Activated naive CD8-positive, alpha-beta T cell treated with anti-CD3 and anti-CD28 coated beads, Interleukin-2, amount 50 U/mL, for 24 hours (primary cell): ENCODE measurements at regions not wholly inside any gene's neighbourhood (a gene's known extent, or its start where the extent isn't known, plus 50 kb on each side); places are given as distances from the start of the nearest gene placed in this dataset.

Source experiments
- ATAC-seq: fragments of 150-1000 bp; cut with Tn5 transposase; one replicate; pipeline ENCODE4 v1.10.0; 2021
- DNase-seq: peaks from one replicate; pipeline ENCODE4 v3.0.0; 2021
- H3K27ac Mint-ChIP-seq: one replicate; pipeline ENCODE4 v1.8.0; 2021; ENCODE audit warnings: mild to moderate bottlenecking, mixed read lengths
- H3K27me3 Mint-ChIP-seq: one replicate; pipeline ENCODE4 v1.8.0; 2021; ENCODE audit warnings: mixed read lengths
- H3K36me3 Mint-ChIP-seq: one replicate; pipeline ENCODE4 v1.8.0; 2021; ENCODE audit warnings: low read depth, mixed read lengths
- H3K4me1 Mint-ChIP-seq: one replicate; pipeline ENCODE4 v1.8.0; 2021; ENCODE audit warnings: mixed read lengths
- H3K4me3 Mint-ChIP-seq: one replicate; pipeline ENCODE4 v1.8.0; 2021; ENCODE audit warnings: mild to moderate bottlenecking, moderate library complexity, mixed read lengths
- H3K9me3 Mint-ChIP-seq: one replicate; pipeline ENCODE4 v1.8.0; 2021; ENCODE audit warnings: mixed read lengths

DNA sequence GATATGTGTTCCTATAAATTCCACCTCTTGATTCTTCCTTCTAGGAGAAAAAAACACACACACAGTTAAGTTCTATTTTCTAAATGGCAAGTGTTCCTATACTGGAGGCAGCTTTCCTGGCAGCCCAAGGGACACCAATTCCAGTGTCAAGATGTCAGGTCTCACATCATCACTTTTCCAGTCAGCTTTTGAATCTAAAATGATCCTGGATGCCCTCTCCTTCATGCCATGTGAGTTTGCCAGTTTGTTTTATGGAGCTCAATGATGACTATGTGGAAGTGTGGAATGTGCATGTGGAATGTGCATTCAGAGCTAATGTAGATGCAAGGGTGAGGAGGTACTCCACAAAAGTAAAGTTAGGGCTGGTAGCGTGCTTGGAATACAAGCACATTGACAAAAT is 269.3 kb upstream of the NMUR2 start:
- Mint-ChIP-seq H3K36me3 (no peaks in the 10 kb centered on the region), H3K4me1 (no peaks in the 10 kb centered on the region), H3K9me3 (no peaks in the 10 kb centered on the region), H3K27ac (no peak overlapping the region), H3K27me3 (no peaks in the 10 kb centered on the region), H3K4me3 (no peak overlapping the region)
- DNase-seq (no peak), ATAC-seq (no peak)

- DNase-seq, result no peak
- no peak for ATAC-seq
- no peaks in the 10 kb centered on the region for H3K36me3 Mint-ChIP-seq
- no peak overlapping the region for H3K4me3 Mint-ChIP-seq
- H3K9me3 Mint-ChIP-seq, result peaks cover 4% of the 10 kb centered on the region
- no peaks in the 10 kb centered on the region for H3K27me3 Mint-ChIP-seq
- no peaks in the 10 kb centered on the region for H3K4me1 Mint-ChIP-seq
- no peak overlapping the region for H3K27ac Mint-ChIP-seq
Observed at GRCh38 chr5:152676196-152676595, 271.1 kb upstream of the NMUR2 start.

- Mint-ChIP-seq H3K4me3 (no peak overlapping the region), H3K36me3 (no peaks in the 10 kb centered on the region), H3K4me1 (no peaks in the 10 kb centered on the region), H3K9me3 (peaks cover 18% of the 10 kb centered on the region), H3K27ac (no peak overlapping the region), H3K27me3 (no peaks in the 10 kb centered on the region)
- no peak for ATAC-seq
- DNase-seq, result no peak
Observed at GRCh38 chr5:152683205-152683604, 278.1 kb upstream of the NMUR2 start.

- Mint-ChIP-seq H3K9me3 (peaks cover 18% of the 10 kb centered on the region), H3K36me3 (no peaks in the 10 kb centered on the region), H3K4me3 (no peak overlapping the region), H3K27me3 (no peaks in the 10 kb centered on the region), H3K4me1 (no peaks in the 10 kb centered on the region), H3K27ac (no peak overlapping the region)
- DNase-seq (no peak), ATAC-seq (no peak)
Observed at GRCh38 chr5:152686931-152687330, 281.9 kb upstream of the NMUR2 start.

- DNase-seq (no peak), ATAC-seq (no peak)
- Mint-ChIP-seq H3K36me3 (no peaks in the 10 kb centered on the region), H3K4me1 (no peaks in the 10 kb centered on the region), H3K27me3 (no peaks in the 10 kb centered on the region), H3K9me3 (peaks cover 18% of the 10 kb centered on the region), H3K4me3 (no peak overlapping the region), H3K27ac (no peak overlapping the region)
Observed at GRCh38 chr5:152688561-152689249, 283.6 kb upstream of the NMUR2 start.

- no peak overlapping the region for H3K4me3 Mint-ChIP-seq
- H3K27ac Mint-ChIP-seq, result no peak overlapping the region
- H3K27me3 Mint-ChIP-seq, result no peaks in the 10 kb centered on the region
- H3K9me3 Mint-ChIP-seq, result peaks cover 18% of the 10 kb centered on the region
- no peak for DNase-seq
- ATAC-seq, result no peak
- H3K4me1 Mint-ChIP-seq, result no peaks in the 10 kb centered on the region
- H3K36me3 Mint-ChIP-seq, result no peaks in the 10 kb centered on the region
Observed at GRCh38 chr5:152689250-152689711, 284.2 kb upstream of the NMUR2 start.

DNA sequence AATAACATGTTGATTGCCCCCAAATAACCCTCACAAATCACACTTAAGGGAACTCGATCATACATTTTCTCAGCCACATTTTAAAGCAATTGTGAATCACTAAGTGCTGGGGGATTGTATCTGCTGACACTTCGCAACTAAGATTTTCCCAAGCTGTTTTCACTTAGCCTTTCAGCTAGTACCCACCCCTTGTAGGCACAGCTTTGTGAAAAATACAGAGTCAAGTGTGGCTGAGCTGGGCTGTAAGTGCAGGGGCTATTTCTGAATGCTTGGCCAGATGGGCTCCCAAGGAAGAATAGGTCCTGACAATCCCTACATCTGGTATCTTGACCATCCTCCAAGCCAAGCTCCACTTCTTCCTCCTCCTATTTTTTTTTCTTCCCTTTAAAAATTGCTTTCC is 289.2 kb upstream of the NMUR2 start:
- ATAC-seq, result no peak
- H3K4me3 Mint-ChIP-seq, result no peak overlapping the region
- H3K9me3 Mint-ChIP-seq, result no peaks in the 10 kb centered on the region

GRCh38 chr5:152701305-152701949 is 296.3 kb upstream of the NMUR2 start:
- Mint-ChIP-seq H3K9me3 (peaks cover 14% of the 10 kb centered on the region), H3K4me1 (no peaks in the 10 kb centered on the region), H3K4me3 (no peak overlapping the region), H3K36me3 (no peaks in the 10 kb centered on the region), H3K27me3 (no peaks in the 10 kb centered on the region), H3K27ac (no peak overlapping the region)
- no peak for ATAC-seq
- no peak for DNase-seq

More for the DNA sequence above, 289.2 kb upstream of the NMUR2 start:
- no peaks in the 10 kb centered on the region for H3K4me1 Mint-ChIP-seq
- no peaks in the 10 kb centered on the region for H3K27me3 Mint-ChIP-seq
- no peak overlapping the region for H3K27ac Mint-ChIP-seq
- no peak for DNase-seq
- H3K36me3 Mint-ChIP-seq, result no peaks in the 10 kb centered on the region

DNA sequence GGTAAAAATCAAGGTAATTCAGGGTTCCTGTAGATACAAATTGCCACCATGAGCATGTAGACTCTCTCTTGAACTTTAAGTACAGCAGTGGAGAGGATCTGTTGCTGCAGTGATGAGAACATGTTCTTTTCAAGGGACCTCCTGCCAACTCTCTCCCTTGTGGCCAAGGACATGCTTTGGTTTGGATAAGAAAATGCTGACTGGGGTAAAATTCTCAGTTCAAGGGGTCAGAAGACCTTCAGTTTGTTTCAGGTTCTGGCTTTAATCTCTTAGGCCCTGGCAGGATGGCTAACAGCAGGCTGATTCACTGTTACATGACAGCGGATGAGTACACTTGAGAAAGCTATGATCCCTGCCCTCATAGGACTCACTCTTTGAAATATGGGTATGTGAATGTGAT is 299.2 kb upstream of the NMUR2 start:
- no peaks in the 10 kb centered on the region for H3K36me3 Mint-ChIP-seq
- H3K27me3 Mint-ChIP-seq, result no peaks in the 10 kb centered on the region
- no peak for ATAC-seq
- H3K4me3 Mint-ChIP-seq, result no peak overlapping the region
- peaks cover 14% of the 10 kb centered on the region for H3K9me3 Mint-ChIP-seq
- no peak for DNase-seq
- H3K4me1 Mint-ChIP-seq, result no peaks in the 10 kb centered on the region
- no peak overlapping the region for H3K27ac Mint-ChIP-seq

DNA sequence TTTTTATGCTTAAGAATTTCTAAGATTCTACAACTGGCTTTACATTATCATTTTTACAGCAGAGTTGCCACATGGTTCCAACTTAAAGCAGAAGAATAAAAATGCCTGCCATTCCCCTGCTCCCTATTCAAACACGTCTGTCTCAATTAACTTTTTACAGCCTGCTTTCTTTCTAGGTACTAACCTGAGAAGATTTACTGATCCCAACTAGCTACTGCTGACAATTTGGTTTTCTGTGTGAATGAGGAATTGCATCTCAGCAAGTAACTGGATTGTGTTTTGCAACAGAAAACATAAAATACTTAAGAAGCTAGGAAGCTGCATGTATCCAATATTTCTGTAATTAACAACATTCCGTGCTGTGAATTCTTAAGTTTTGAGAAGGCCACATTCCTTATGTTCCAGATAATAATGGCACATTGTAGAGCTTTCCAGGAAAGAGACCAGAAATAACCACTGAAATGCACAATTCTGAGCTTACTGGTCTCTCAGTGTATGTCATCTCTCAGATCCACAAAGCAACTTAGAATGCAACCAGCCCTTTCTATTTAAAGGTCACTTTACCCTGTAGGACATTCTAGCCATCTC is 306.8 kb upstream of the NMUR2 start:
- DNase-seq (no peak), ATAC-seq (no peak)
- no peaks in the 10 kb centered on the region for H3K27me3 Mint-ChIP-seq
- H3K27ac Mint-ChIP-seq, result no peak overlapping the region
- peaks cover 4% of the 10 kb centered on the region for H3K9me3 Mint-ChIP-seq
- no peaks in the 10 kb centered on the region for H3K4me1 Mint-ChIP-seq
- no peak overlapping the region for H3K4me3 Mint-ChIP-seq
- no peaks in the 10 kb centered on the region for H3K36me3 Mint-ChIP-seq

- Mint-ChIP-seq H3K36me3 (no peaks in the 10 kb centered on the region), H3K4me3 (no peak overlapping the region), H3K4me1 (no peaks in the 10 kb centered on the region), H3K27me3 (no peaks in the 10 kb centered on the region), H3K9me3 (peaks cover 10% of the 10 kb centered on the region), H3K27ac (no peak overlapping the region)
- no peak for ATAC-seq
- no peak for DNase-seq
Observed at GRCh38 chr5:152717393-152717792, 312.3 kb upstream of the NMUR2 start.

GRCh38 chr5:152723482-152723881 is 318.4 kb upstream of the NMUR2 start:
- Mint-ChIP-seq H3K9me3 (peaks cover 17% of the 10 kb centered on the region), H3K4me3 (no peak overlapping the region), H3K36me3 (no peaks in the 10 kb centered on the region), H3K27ac (no peak overlapping the region), H3K27me3 (no peaks in the 10 kb centered on the region), H3K4me1 (no peaks in the 10 kb centered on the region)
- DNase-seq (no peak), ATAC-seq (no peak)

DNA sequence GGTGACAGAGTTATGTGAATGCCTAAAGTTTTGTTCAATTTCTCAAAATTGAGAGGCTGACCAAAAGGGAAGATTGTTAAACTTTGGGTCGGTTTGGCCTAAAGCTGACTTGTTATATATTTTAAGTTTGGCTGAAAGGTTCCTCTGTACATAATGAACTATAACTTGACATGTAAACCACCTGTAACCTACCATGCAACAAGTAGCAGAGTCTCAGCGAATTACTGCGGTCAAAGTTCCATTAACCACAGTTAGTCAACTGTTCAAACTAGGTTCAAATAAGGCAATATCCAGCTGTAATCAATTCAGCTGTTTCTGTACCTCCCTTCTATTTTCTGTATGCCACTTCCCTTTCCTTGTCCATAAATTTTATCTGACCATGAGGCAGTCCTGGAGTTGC is 325.1 kb upstream of the NMUR2 start:
- Mint-ChIP-seq H3K4me1 (no peaks in the 10 kb centered on the region), H3K9me3 (peaks cover 8% of the 10 kb centered on the region), H3K36me3 (no peaks in the 10 kb centered on the region), H3K27me3 (no peaks in the 10 kb centered on the region), H3K27ac (no peak overlapping the region), H3K4me3 (no peak overlapping the region)
- ATAC-seq (no peak), DNase-seq (no peak)

GRCh38 chr5:152736906-152737305 is 331.8 kb upstream of the NMUR2 start:
- H3K27ac Mint-ChIP-seq, result no peak overlapping the region
- H3K4me3 Mint-ChIP-seq, result no peak overlapping the region
- no peaks in the 10 kb centered on the region for H3K36me3 Mint-ChIP-seq
- ATAC-seq, result no peak
- H3K9me3 Mint-ChIP-seq, result peaks cover 17% of the 10 kb centered on the region
- H3K4me1 Mint-ChIP-seq, result no peaks in the 10 kb centered on the region
- no peaks in the 10 kb centered on the region for H3K27me3 Mint-ChIP-seq
- no peak for DNase-seq

DNA sequence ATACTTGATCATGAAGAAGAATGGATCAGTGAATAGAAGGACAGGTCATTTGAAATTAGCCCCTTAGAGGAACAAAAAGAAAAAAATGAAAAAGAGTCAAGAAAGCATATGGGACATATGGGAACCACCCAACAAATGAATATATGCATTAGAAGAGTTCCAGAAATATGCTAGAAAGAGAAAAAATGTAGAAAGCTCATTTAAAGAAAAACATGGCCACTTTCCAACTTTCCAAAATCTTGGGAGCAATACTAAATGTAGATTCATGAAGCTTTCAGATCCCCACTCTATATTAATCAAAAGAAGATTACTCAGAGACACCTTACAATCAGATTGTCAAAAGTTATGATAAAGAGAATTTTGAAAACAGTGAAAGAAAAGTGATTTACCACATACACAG is 334.8 kb upstream of the NMUR2 start:
- ATAC-seq, result no peak
- H3K4me3 Mint-ChIP-seq, result no peak overlapping the region
- H3K4me1 Mint-ChIP-seq, result no peaks in the 10 kb centered on the region
- peaks cover 17% of the 10 kb centered on the region for H3K9me3 Mint-ChIP-seq
- DNase-seq, result no peak
- no peaks in the 10 kb centered on the region for H3K27me3 Mint-ChIP-seq
- H3K27ac Mint-ChIP-seq, result no peak overlapping the region
- no peaks in the 10 kb centered on the region for H3K36me3 Mint-ChIP-seq
